Endometrial microvascular endothelial cells (primary cell): ENCODE measurements at regions not wholly inside any gene's neighbourhood (a gene's known extent, or its start where the extent isn't known, plus 50 kb on each side); places are given as distances from the start of the nearest gene placed in this dataset.

Experiments
- in situ Hi-C: cut with HindIII; loops from 2 replicates; pipeline ENCODE4 v1.10.0; 2017; ENCODE audit warnings: low sequenced_read_pairs, low pct_unique_long_range_greater_than_20kb; ENCODE audit errors: inconsistent ontology term

- in situ Hi-C loops = no loop called here
Observed at GRCh38 chr3:66165660-66166059, 55.1 kb upstream of the SLC25A26 start.

- in situ Hi-C loops = no loop called here
Observed at GRCh38 chr3:66164155-66164554, 56.6 kb upstream of the SLC25A26 start.

- in situ Hi-C loops = no loop called here
Observed at GRCh38 chr3:66163222-66163621, 57.6 kb upstream of the SLC25A26 start.

GRCh38 chr3:66162766-66163165 is 58.0 kb upstream of the SLC25A26 start:
- in situ Hi-C loops = no loop called here

GRCh38 chr3:66158933-66159683 is 61.7 kb upstream of the SLC25A26 start:
- in situ Hi-C loops = no loop called here

- in situ Hi-C loops = no loop called here
Observed at GRCh38 chr3:66154444-66154861, 66.3 kb upstream of the SLC25A26 start.

GRCh38 chr3:66153481-66154443 is 67.0 kb upstream of the SLC25A26 start:
- in situ Hi-C loops = no loop called here

- in situ Hi-C loops = no loop called here
Observed at GRCh38 chr3:66152336-66152735, 68.5 kb upstream of the SLC25A26 start.

GRCh38 chr3:66150977-66151376 is 69.8 kb upstream of the SLC25A26 start:
- in situ Hi-C loops = no loop called here

GRCh38 chr3:66149269-66149668 is 71.5 kb upstream of the SLC25A26 start:
- in situ Hi-C loops = loop anchor here (25.0 kb wide), 1 partner anchor 387 kb away; no protein-coding TSS in a partner anchor

- in situ Hi-C loops = loop anchor here (25.0 kb wide), 1 partner anchor 383 kb away; no protein-coding TSS in a partner anchor
Observed at GRCh38 chr3:66145408-66145733, 75.4 kb upstream of the SLC25A26 start.

GRCh38 chr3:66144568-66145407 is 76.0 kb upstream of the SLC25A26 start:
- in situ Hi-C loops = loop anchor here (25.0 kb wide), 1 partner anchor 382 kb away; no protein-coding TSS in a partner anchor

GRCh38 chr3:66142079-66142478 is 78.7 kb upstream of the SLC25A26 start:
- in situ Hi-C loops = loop anchor here (25.0 kb wide), 1 partner anchor 380 kb away; no protein-coding TSS in a partner anchor

GRCh38 chr3:66140743-66141372 is 79.9 kb upstream of the SLC25A26 start:
- in situ Hi-C loops = loop anchor here (25.0 kb wide), 1 partner anchor 379 kb away; no protein-coding TSS in a partner anchor

- in situ Hi-C loops = loop anchor here (25.0 kb wide), 1 partner anchor 378 kb away; no protein-coding TSS in a partner anchor
Observed at GRCh38 chr3:66140106-66140505, 80.7 kb upstream of the SLC25A26 start.

GRCh38 chr3:66139415-66139814 is 81.4 kb upstream of the SLC25A26 start:
- in situ Hi-C loops = loop anchor here (25.0 kb wide), 1 partner anchor 377 kb away; no protein-coding TSS in a partner anchor

- in situ Hi-C loops = loop anchor here (25.0 kb wide), 1 partner anchor 376 kb away; no protein-coding TSS in a partner anchor
Observed at GRCh38 chr3:66138336-66139313, 82.2 kb upstream of the SLC25A26 start.
